ENCODE measurements at regions not wholly inside any gene's neighbourhood (a gene's known extent, or its start where the extent isn't known, plus 50 kb on each side); places are given as distances from the start of the nearest gene placed in this dataset.

- Histone ChIP-seq H2AK5ac (ENCODE audit: low read depth, low read length) (no peak overlapping the region), H3K36me3 (ENCODE audit: control insufficient read depth in 2 of 4, insufficient read depth in 4 of 4, low read length in 3 of 4) (no peaks in the 10 kb centered on the region), H2BK5ac (ENCODE audit: low read depth, low read length) (no peak overlapping the region), H3K4me2 (ENCODE audit: insufficient read depth in 1 of 2, low read depth in 2 of 2, low read length in 2 of 2) (no peak overlapping the region), H4K20me1 (replicated peaks in 1 of 2; ENCODE audit: control insufficient read depth in 1 of 2, insufficient read depth in 2 of 2, low read length in 2 of 2) (no peaks in the 10 kb centered on the region), H3K4me3 (ENCODE audit: extremely low read depth in 1 of 4, insufficient read depth in 2 of 4, low read depth in 3 of 4, low read length in 4 of 4) (no peak overlapping the region), H3K79me1 (ENCODE audit: low read depth, low read length) (no peaks in the 10 kb centered on the region), H3K9me3 (ENCODE audit: insufficient read depth in 2 of 2, low read depth in 1 of 2, low read length in 1 of 2) (no peaks in the 10 kb centered on the region; a peak in 1 of 4 replicates), H2AFZ (ENCODE audit: low read length) (no peak overlapping the region), H4K8ac (ENCODE audit: extremely low read depth, insufficient read depth, low read length) (no peak overlapping the region), H2BK20ac (ENCODE audit: low read length) (no peak overlapping the region), H3K14ac (ENCODE audit: insufficient read length) (no peak overlapping the region), H2BK15ac (ENCODE audit: low read length) (no peak overlapping the region), H3K23ac (ENCODE audit: insufficient read length) (no peak overlapping the region), H4K5ac (ENCODE audit: insufficient read length, low read depth, low read length) (no peak overlapping the region), H3K79me2 (ENCODE audit: control insufficient read depth in 1 of 2, insufficient read depth in 2 of 2, low read length in 2 of 2) (no peaks in the 10 kb centered on the region), H3K4ac (replicated peaks; ENCODE audit: insufficient read length, low read depth, low read length) (no peak overlapping the region), H3K9ac (replicated peaks in 1 of 4; ENCODE audit: extremely low read depth in 1 of 4, low read depth in 3 of 4, low read length in 3 of 4) (no peak overlapping the region), H3K23me2 (ENCODE audit: low read depth, low read length) (no peaks in the 10 kb centered on the region), H3K27me3 (replicated peaks in 1 of 4; ENCODE audit: control insufficient read depth in 3 of 4, extremely low read depth in 1 of 4, insufficient read depth in 3 of 4, low read length in 3 of 4) (no peaks in the 10 kb centered on the region), H4K91ac (replicated peaks; ENCODE audit: insufficient read length, low read length) (no peak overlapping the region), H3K56ac (replicated peaks; ENCODE audit: insufficient read length, low read depth, low read length) (no peak overlapping the region), H3K27ac (ENCODE audit: low read depth, low read length) (no peak overlapping the region), H3K18ac (ENCODE audit: extremely low read depth, low read length) (no peak overlapping the region), H3K4me1 (replicated peaks in 1 of 4; ENCODE audit: control insufficient read depth in 3 of 4, insufficient read depth in 4 of 4, low read length in 3 of 4) (no peaks in the 10 kb centered on the region), H2BK12ac (ENCODE audit: low read depth, low read length) (no peak overlapping the region), H2BK120ac (replicated peaks; ENCODE audit: low read depth, low read length) (no peak overlapping the region)
- FAIRE-seq (no peak), DNase-seq (ENCODE audit: low read depth in 1 of 2, low spot score in 2 of 2) (no peak)
- 88% methylated on average over 8 of the region's 8 CpGs; no CpG with 5 or more reads in 1 of the 2 experiments for WGBS, 2 experiments (ENCODE audit: extremely low coverage in 1 of 2, insufficient coverage in 1 of 2, insufficient read length in 1 of 2, insufficient replicate concordance in 2 of 2, low coverage in 1 of 2, low lambda C conversion rate in 2 of 2, missing lambda C conversion rate in 1 of 2)
- POLR2A ChIA-PET (ENCODE audit: partially characterized antibody), result no interaction called here
- CTCF ChIA-PET (ENCODE audit: partially characterized antibody), result interaction anchor here (0.6 to 9.6 kb wide), 10 partner anchors 10 to 354 kb away, joined by 3 to 51 read pairs (median 3); no protein-coding TSS in a partner anchor
- TF ChIP-seq SIX5 (IDR thresholded peaks at IDR 0.05; ENCODE audit: low read depth, low read length) (no peak), SP4 (IDR thresholded peaks at IDR 0.05; ENCODE audit: low read length) (no peak), FOSL1 (IDR thresholded peaks at IDR 0.05; ENCODE audit: insufficient read depth, low read depth, low read length) (no peak), JUND (IDR thresholded peaks at IDR 0.05; ENCODE audit: low read length) (no peak), SP2 (IDR thresholded peaks at IDR 0.05; ENCODE audit: low read length) (no peak), ASH2L (IDR thresholded peaks at IDR 0.05; ENCODE audit: low read length) (no peak), CHD2 (IDR thresholded peaks at IDR 0.05; ENCODE audit: low read length) (no peak), SRF (IDR thresholded peaks at IDR 0.05; ENCODE audit: low read depth, low read length) (no peak), SAP30 (IDR thresholded peaks at IDR 0.05; ENCODE audit: insufficient read depth, insufficient replicate concordance, low read length) (no peak), YY1 (IDR thresholded peaks at IDR 0.05; ENCODE audit: low read depth, low read length) (no peak), ZNF274 (IDR thresholded peaks at IDR 0.05; ENCODE audit: borderline replicate concordance, extremely low read depth, low read length) (no peak), BCL11A (IDR thresholded peaks at IDR 0.05; ENCODE audit: low read depth in 2 of 2, low read length in 2 of 2) (no peak), PHF8 (conservative IDR thresholded peaks at IDR 0.05; ENCODE audit: low read depth, low read length) (no peak), RBBP5 (IDR thresholded peaks at IDR 0.05; ENCODE audit: borderline replicate concordance, low read depth, low read length) (no peak), SIN3A (conservative IDR thresholded peaks at IDR 0.05 in 1 of 2, IDR thresholded peaks at IDR 0.05 in 1 of 2; ENCODE audit: low read depth in 1 of 2, low read length in 2 of 2) (no peak), POLR2A (IDR thresholded peaks at IDR 0.05; ENCODE audit: control extremely low read depth in 1 of 2, low read depth in 2 of 2, low read length in 2 of 2) (no peak)
These were observed 131.0 kb upstream of the OLIG3 start for GRCh38 chr6:137625100-137625661.

Data from H1 (cell line).